SW480 (cell line): ENCODE measurements at regions not wholly inside any gene's neighbourhood (a gene's known extent, or its start where the extent isn't known, plus 50 kb on each side); places are given as distances from the start of the nearest gene placed in this dataset.
"Not testable (repeated sequence)": the region's sequence is repeated elsewhere in the genome, so short reads cannot be mapped to it uniquely, and the experiment has no call there.

ENCODE experiments used
- DNase-seq: peaks from one replicate; pipeline ENCODE4 v3.0.0-alpha.2; 2016; ENCODE audit warnings: low spot score

DNA sequence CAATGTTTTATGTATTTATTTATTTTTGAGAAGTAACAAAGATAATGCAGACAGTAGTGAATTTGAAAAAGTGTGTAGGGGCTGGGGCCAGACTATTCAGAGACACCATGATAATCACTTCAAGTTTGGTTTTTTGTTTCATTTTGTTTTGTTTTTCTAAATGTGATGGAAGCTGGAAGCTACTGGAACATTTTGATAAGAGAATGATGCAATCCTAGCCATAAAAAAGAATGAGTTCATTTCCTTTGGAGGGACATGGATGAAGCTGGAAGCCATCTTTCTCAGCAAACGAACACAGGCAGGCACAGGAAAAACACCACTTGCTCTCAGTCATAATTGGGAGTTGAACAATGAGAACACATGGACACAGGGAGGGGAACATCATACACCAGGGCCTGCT is 706.6 kb upstream of the EPHA5 start:
- no peak for DNase-seq

DNA sequence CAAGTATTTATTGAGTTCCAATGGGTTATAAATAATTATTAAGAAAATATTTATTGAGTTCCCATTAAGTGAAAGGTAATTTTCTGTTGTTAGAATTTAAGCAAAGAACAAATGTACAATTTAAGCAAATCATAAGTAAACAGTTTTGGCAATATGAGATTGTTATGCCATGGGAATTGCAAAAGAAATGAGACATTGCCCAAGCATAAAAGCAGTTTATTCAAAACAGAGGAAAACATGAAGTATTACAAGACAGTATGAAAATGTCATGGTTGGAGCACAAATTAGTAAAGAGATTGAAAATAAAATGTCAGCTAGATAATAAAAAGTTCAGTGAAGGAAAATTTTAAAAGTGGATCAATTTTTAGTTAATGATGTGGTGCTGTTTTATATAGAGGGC is 706.1 kb upstream of the EPHA5 start:
- no peak for DNase-seq

GRCh38 chr4:66373268-66373667 is 703.0 kb upstream of the EPHA5 start:
- no peak for DNase-seq

- DNase-seq = no peak
Observed at GRCh38 chr4:66372706-66373105, 702.4 kb upstream of the EPHA5 start.

DNA sequence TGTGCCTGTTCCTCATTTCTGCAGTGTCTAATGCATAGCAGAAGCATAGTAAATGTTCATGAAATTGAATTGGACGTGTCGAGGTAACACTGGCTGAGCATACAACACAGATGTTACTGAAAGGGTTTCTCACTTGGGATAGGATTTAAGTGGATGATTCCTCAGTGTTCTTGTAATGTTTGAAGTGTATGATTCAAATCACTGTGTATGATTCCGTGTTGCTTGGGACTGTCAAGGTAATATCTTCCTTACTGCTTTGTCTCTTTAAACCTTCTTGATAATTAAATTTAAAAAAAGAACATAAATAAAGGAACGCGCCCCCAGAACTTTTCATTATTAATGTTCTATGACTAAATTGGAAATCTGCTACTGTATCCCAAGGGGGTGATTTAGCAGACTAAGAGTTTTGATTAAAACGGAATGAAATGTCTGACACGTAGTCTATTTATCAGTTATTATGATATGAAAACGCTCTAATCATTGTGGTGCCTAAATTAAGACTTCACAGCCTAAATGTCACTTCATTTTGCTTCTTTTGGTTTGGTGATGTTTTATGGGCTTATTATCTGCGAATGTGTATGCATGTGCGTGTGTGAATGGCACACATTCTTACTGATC is 696.9 kb upstream of the EPHA5 start:
- no peak for DNase-seq

- not testable (repeated sequence) for DNase-seq
Observed at GRCh38 chr4:66360395-66360794, 690.1 kb upstream of the EPHA5 start.

- DNase-seq = no peak
Observed at GRCh38 chr4:66357316-66357715, 687.0 kb upstream of the EPHA5 start.

- no peak for DNase-seq
Observed at GRCh38 chr4:66355328-66355727, 685.0 kb upstream of the EPHA5 start.

DNA sequence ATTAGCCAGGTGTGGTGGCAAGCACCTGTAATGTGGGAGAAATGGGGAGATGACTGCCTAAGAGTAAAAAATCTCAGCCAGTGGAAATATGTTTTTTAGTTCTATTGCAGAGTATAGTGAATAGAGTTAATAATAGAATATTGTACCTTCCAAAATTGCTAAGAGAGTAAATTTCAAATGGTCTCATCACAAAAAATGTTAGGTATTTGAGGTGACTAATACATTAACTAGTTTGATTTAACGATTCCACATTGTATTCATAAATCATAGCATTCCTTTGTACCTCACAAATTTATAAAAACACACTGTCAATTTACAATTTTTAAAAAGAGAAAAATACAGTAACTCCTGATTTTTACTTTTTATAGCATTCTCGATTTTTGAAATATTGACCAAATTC is 681.5 kb upstream of the EPHA5 start:
- no peak for DNase-seq

DNA sequence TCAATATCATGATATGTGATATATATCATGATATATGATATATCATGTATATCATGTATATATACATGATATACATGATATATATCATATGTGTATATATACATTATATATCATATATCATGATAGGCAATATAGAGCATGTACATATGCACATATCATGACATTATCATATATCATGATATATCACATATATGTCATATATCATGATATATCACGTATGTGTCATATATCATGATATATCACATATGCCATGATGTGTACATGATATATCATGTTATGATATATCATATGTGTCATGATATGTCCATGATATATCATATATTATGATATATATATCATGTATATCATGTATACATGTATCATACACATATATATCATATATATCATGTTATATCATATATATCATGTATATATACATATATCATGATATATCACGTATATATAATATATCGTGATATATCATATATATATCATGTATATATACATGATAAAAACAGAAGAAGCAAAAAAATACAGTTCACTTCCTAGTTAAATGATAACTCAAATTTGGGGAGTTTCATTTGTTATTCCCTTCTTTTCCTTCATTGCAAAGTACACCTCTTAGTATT is 670.1 kb upstream of the EPHA5 start:
- no peak for DNase-seq

DNA sequence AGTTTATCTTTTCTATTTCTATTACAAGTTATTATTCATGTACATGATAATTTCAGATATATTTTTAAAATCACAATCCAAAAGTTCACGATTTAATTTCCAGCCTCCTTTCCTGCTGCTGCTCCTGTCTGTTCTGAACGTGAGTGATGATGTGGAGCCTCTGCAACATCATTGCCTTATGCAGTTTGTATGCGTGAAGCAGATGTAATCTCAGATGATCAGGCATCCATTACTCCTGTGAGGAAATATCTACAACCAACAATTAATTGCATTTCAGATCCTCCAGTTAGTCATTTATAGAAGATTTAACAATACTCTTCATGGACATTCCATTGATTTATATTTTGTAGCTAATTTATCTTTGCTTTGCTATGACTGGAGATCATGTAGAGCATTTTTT is 668.7 kb upstream of the EPHA5 start:
- DNase-seq = no peak

DNA sequence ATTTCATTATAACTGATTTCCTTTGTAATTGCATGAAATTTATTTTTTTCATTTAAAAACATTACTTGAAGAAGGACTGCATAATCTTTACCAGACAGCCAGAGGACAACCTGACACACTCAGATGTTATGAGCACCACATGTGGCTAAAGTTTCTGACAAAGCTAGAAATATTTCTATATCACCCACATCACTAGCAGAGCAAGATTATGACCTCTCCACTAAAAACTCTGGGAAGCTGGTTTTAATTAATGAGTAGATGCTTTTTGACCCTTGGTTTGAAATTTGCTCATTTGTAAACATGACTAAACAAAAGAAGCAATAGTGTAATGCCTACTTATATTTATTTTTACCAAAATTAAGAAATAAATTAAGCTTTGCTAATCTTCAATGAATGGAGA is 661.5 kb upstream of the EPHA5 start:
- no peak for DNase-seq

- DNase-seq = no peak
Observed at GRCh38 chr4:66330125-66330524, 659.8 kb upstream of the EPHA5 start.

DNA sequence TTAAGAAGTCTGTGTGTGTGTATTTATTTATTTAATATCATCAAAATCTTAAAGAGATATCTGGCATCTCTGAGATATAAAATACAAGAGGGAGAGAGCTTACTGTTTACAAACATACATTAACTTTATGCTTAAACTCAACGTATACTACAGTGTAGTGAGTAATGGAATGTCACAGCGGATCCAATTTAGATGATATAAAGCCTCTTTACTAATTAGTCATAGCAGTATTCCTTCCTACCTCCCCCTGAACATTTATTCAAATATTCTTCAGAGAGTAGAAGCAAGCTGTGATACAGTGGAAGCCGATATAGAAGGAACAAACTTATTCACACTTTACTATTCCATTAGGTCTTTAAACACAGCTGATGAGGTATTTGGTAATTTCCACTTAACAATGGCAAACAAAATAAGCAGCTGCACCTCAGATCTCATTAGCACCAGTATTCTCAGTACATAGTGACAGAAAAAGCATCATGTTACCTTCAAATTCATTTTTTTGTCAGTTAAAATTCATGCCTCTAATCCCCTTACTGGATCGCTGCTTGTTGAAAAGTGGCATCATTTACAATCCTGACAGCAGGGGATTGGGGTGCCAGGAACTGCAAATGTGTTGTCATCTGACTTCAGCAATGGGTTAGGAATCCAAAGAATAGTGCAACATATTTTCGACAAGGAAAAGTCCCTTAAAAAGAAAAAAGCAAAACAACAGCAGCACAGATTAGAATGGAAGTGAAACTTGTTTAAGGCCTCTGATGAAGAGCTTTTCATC is 658.7 kb upstream of the EPHA5 start:
- DNase-seq = no peak

- no peak for DNase-seq
Observed at GRCh38 chr4:66307641-66308438, 637.6 kb upstream of the EPHA5 start.

- DNase-seq = no peak
Observed at GRCh38 chr4:66300336-66300934, 630.1 kb upstream of the EPHA5 start.

DNA sequence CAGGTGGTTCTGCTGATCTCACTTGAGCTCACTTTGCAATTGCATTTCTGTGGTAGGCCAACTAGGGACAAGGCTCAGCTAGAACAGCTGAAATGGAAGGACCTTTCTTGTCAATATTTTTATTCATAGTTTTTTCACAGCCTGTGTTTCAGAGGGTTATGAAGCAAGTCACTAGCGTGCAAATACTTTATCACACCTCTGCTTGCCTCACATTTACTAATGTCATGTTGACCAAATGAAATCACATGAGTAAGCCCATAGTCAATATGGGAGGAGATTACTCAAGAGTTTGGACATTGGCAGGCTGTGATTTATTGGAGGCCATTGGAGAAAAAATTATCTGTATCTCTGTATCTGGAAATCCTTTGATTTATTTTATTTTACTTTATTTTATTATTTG is 628.3 kb upstream of the EPHA5 start:
- no peak for DNase-seq

GRCh38 chr4:66297703-66298102 is 627.4 kb upstream of the EPHA5 start:
- DNase-seq = no peak

- DNase-seq = no peak
Observed at GRCh38 chr4:66294638-66295037, 624.3 kb upstream of the EPHA5 start.

GRCh38 chr4:66284991-66285451 is 614.7 kb upstream of the EPHA5 start:
- no peak for DNase-seq

DNA sequence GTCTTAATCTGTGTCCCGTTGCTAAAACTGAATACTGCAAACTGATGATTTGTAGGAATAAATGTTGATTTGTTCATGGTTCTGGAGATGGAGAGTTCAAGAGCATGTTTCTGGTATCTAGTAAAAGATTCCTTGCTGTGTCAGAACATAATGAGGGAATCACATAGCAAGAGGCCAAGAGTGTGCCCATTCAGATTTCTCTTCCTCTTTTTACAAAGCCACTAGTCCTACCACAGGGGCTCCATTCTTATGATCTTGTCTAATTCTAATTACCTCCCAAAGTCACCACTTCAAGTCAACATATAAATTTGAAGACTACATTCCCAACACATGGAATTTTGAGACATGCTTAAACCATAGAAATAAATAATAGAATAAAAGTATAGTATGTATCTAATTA is 608.8 kb upstream of the EPHA5 start:
- DNase-seq = no peak

GRCh38 chr4:66275411-66276038 is 605.2 kb upstream of the EPHA5 start:
- no peak for DNase-seq
